ENCODE measurements at regions not wholly inside any gene's neighbourhood (a gene's known extent, or its start where the extent isn't known, plus 50 kb on each side); places are given as distances from the start of the nearest gene placed in this dataset.
"Not testable (repeated sequence)": the region's sequence is repeated elsewhere in the genome, so short reads cannot be mapped to it uniquely, and the experiment has no call there.

GRCh38 chr6:119501798-119502483 is 152.4 kb upstream of the MAN1A1 start:
- Histone ChIP-seq H3K27me3 (ENCODE audit: control insufficient read depth, insufficient read depth, low read length) (no peaks in the 10 kb centered on the region), H3K9ac (ENCODE audit: low read length) (no peak overlapping the region), H3K9me3 (ENCODE audit: control insufficient read depth, low read depth, low read length) (no peaks in the 10 kb centered on the region), H3K27ac (ENCODE audit: low read length) (no peak overlapping the region), H3K4me3 (ENCODE audit: low read length) (no peak overlapping the region), H3K4me1 (ENCODE audit: control insufficient read depth, low read depth, low read length) (peaks cover 4% of the 10 kb centered on the region), H3K36me3 (ENCODE audit: control insufficient read depth, low read depth, low read length) (no peaks in the 10 kb centered on the region)

GRCh38 chr6:119499797-119500196 is 150.2 kb upstream of the MAN1A1 start:
- Histone ChIP-seq H3K36me3 (ENCODE audit: control insufficient read depth, low read depth, low read length) (no peaks in the 10 kb centered on the region), H3K4me1 (ENCODE audit: control insufficient read depth, low read depth, low read length) (no peaks in the 10 kb centered on the region), H3K9me3 (ENCODE audit: control insufficient read depth, low read depth, low read length) (no peaks in the 10 kb centered on the region), H3K4me3 (ENCODE audit: low read length) (no peak overlapping the region), H3K9ac (ENCODE audit: low read length) (no peak overlapping the region), H3K27me3 (ENCODE audit: control insufficient read depth, insufficient read depth, low read length) (no peaks in the 10 kb centered on the region), H3K27ac (ENCODE audit: low read length) (no peak overlapping the region)

- Histone ChIP-seq H3K27ac (ENCODE audit: low read length) (no peak overlapping the region), H3K9ac (ENCODE audit: low read length) (no peak overlapping the region), H3K4me1 (ENCODE audit: control insufficient read depth, low read depth, low read length) (no peaks in the 10 kb centered on the region)
Measured at GRCh38 chr6:119497988-119498727, 148.6 kb upstream of the MAN1A1 start.

GRCh38 chr6:119495230-119495683 is 145.7 kb upstream of the MAN1A1 start:
- no peaks in the 10 kb centered on the region for H3K4me1 ChIP-seq (ENCODE audit: control insufficient read depth, low read depth, low read length)
- H3K9me3 ChIP-seq (ENCODE audit: control insufficient read depth, low read depth, low read length): no peaks in the 10 kb centered on the region
- no peaks in the 10 kb centered on the region for H3K27me3 ChIP-seq (ENCODE audit: control insufficient read depth, insufficient read depth, low read length)
- no peak overlapping the region for H3K27ac ChIP-seq (ENCODE audit: low read length)
- no peak overlapping the region for H3K9ac ChIP-seq (ENCODE audit: low read length)
- H3K36me3 ChIP-seq (ENCODE audit: control insufficient read depth, low read depth, low read length): no peaks in the 10 kb centered on the region
- H3K4me3 ChIP-seq (ENCODE audit: low read length): no peak overlapping the region

More at GRCh38 chr6:119497988-119498727, 148.6 kb upstream of the MAN1A1 start:
- Histone ChIP-seq H3K9me3 (ENCODE audit: control insufficient read depth, low read depth, low read length) (no peaks in the 10 kb centered on the region), H3K36me3 (ENCODE audit: control insufficient read depth, low read depth, low read length) (no peaks in the 10 kb centered on the region), H3K4me3 (ENCODE audit: low read length) (no peak overlapping the region), H3K27me3 (ENCODE audit: control insufficient read depth, insufficient read depth, low read length) (no peaks in the 10 kb centered on the region)

- no peak overlapping the region for H3K27ac ChIP-seq (ENCODE audit: low read length)
Measured at GRCh38 chr6:119493980-119494379, 144.4 kb upstream of the MAN1A1 start.

GRCh38 chr6:119491112-119491511 is 141.6 kb upstream of the MAN1A1 start:
- H3K27me3 ChIP-seq (ENCODE audit: control insufficient read depth, insufficient read depth, low read length); H3K27ac ChIP-seq (ENCODE audit: low read length); H3K4me3 ChIP-seq (ENCODE audit: low read length); H3K9ac ChIP-seq (ENCODE audit: low read length); H3K4me1 ChIP-seq (ENCODE audit: control insufficient read depth, low read depth, low read length); H3K9me3 ChIP-seq (ENCODE audit: control insufficient read depth, low read depth, low read length); H3K36me3 ChIP-seq (ENCODE audit: control insufficient read depth, low read depth, low read length): not testable (repeated sequence)

More at GRCh38 chr6:119493980-119494379, 144.4 kb upstream of the MAN1A1 start:
- H3K4me3 ChIP-seq (ENCODE audit: low read length): no peak overlapping the region
- H3K36me3 ChIP-seq (ENCODE audit: control insufficient read depth, low read depth, low read length): no peaks in the 10 kb centered on the region
- H3K9ac ChIP-seq (ENCODE audit: low read length): no peak overlapping the region
- no peaks in the 10 kb centered on the region for H3K9me3 ChIP-seq (ENCODE audit: control insufficient read depth, low read depth, low read length)
- H3K27me3 ChIP-seq (ENCODE audit: control insufficient read depth, insufficient read depth, low read length): no peaks in the 10 kb centered on the region
- H3K4me1 ChIP-seq (ENCODE audit: control insufficient read depth, low read depth, low read length): no peaks in the 10 kb centered on the region

- not testable (repeated sequence) for H3K4me3 ChIP-seq (ENCODE audit: low read length); H3K9me3 ChIP-seq (ENCODE audit: control insufficient read depth, low read depth, low read length); H3K27me3 ChIP-seq (ENCODE audit: control insufficient read depth, insufficient read depth, low read length); H3K36me3 ChIP-seq (ENCODE audit: control insufficient read depth, low read depth, low read length); H3K27ac ChIP-seq (ENCODE audit: low read length); H3K4me1 ChIP-seq (ENCODE audit: control insufficient read depth, low read depth, low read length); H3K9ac ChIP-seq (ENCODE audit: low read length)
Measured at GRCh38 chr6:119490050-119490449, 140.5 kb upstream of the MAN1A1 start.

GRCh38 chr6:119484598-119484997 is 135.0 kb upstream of the MAN1A1 start:
- Histone ChIP-seq H3K36me3 (ENCODE audit: control insufficient read depth, low read depth, low read length) (no peaks in the 10 kb centered on the region), H3K27me3 (ENCODE audit: control insufficient read depth, insufficient read depth, low read length) (no peaks in the 10 kb centered on the region), H3K27ac (ENCODE audit: low read length) (no peak overlapping the region), H3K4me3 (ENCODE audit: low read length) (no peak overlapping the region), H3K9ac (ENCODE audit: low read length) (no peak overlapping the region), H3K4me1 (ENCODE audit: control insufficient read depth, low read depth, low read length) (no peaks in the 10 kb centered on the region), H3K9me3 (ENCODE audit: control insufficient read depth, low read depth, low read length) (no peaks in the 10 kb centered on the region)

- Histone ChIP-seq H3K36me3 (ENCODE audit: control insufficient read depth, low read depth, low read length) (no peaks in the 10 kb centered on the region), H3K27ac (ENCODE audit: low read length) (no peak overlapping the region), H3K4me1 (ENCODE audit: control insufficient read depth, low read depth, low read length) (no peaks in the 10 kb centered on the region), H3K9me3 (ENCODE audit: control insufficient read depth, low read depth, low read length) (no peaks in the 10 kb centered on the region), H3K4me3 (ENCODE audit: low read length) (no peak overlapping the region), H3K27me3 (ENCODE audit: control insufficient read depth, insufficient read depth, low read length) (no peaks in the 10 kb centered on the region), H3K9ac (ENCODE audit: low read length) (no peak overlapping the region)
Measured at GRCh38 chr6:119483908-119484307, 134.3 kb upstream of the MAN1A1 start.

- Histone ChIP-seq H3K27me3 (ENCODE audit: control insufficient read depth, insufficient read depth, low read length) (no peaks in the 10 kb centered on the region), H3K4me3 (ENCODE audit: low read length) (no peak overlapping the region), H3K27ac (ENCODE audit: low read length) (no peak overlapping the region), H3K4me1 (ENCODE audit: control insufficient read depth, low read depth, low read length) (no peaks in the 10 kb centered on the region), H3K9ac (ENCODE audit: low read length) (no peak overlapping the region), H3K36me3 (ENCODE audit: control insufficient read depth, low read depth, low read length) (no peaks in the 10 kb centered on the region), H3K9me3 (ENCODE audit: control insufficient read depth, low read depth, low read length) (no peaks in the 10 kb centered on the region)
Measured at GRCh38 chr6:119482850-119483285, 133.3 kb upstream of the MAN1A1 start.

GRCh38 chr6:119481976-119482375 is 132.4 kb upstream of the MAN1A1 start:
- Histone ChIP-seq H3K4me1 (ENCODE audit: control insufficient read depth, low read depth, low read length) (no peaks in the 10 kb centered on the region), H3K9me3 (ENCODE audit: control insufficient read depth, low read depth, low read length) (no peaks in the 10 kb centered on the region), H3K27me3 (ENCODE audit: control insufficient read depth, insufficient read depth, low read length) (no peaks in the 10 kb centered on the region), H3K4me3 (ENCODE audit: low read length) (no peak overlapping the region), H3K36me3 (ENCODE audit: control insufficient read depth, low read depth, low read length) (no peaks in the 10 kb centered on the region), H3K9ac (ENCODE audit: low read length) (no peak overlapping the region), H3K27ac (ENCODE audit: low read length) (no peak overlapping the region)
